ENCODE measurements at regions not wholly inside any gene's neighbourhood (a gene's known extent, or its start where the extent isn't known, plus 50 kb on each side); places are given as distances from the start of the nearest gene placed in this dataset.

- TF ChIP-seq REST (IDR thresholded peaks at IDR 0.05; ENCODE audit: insufficient read depth in 1 of 2, low read depth in 2 of 2, low read length in 2 of 2), result no peak
These were observed 390.6 kb upstream of the MARCKS start for GRCh38 chr6:113466526-113466925.

- TF ChIP-seq REST (IDR thresholded peaks at IDR 0.05; ENCODE audit: insufficient read depth in 1 of 2, low read depth in 2 of 2, low read length in 2 of 2) (no peak), SIN3A (IDR thresholded peaks at IDR 0.05; ENCODE audit: borderline replicate concordance, insufficient read depth, low read length) (no peak), TAF1 (IDR thresholded peaks at IDR 0.05; ENCODE audit: borderline replicate concordance, insufficient read depth, low read length) (no peak), FOXP2 (optimal IDR thresholded peaks at IDR 0.05; ENCODE audit: borderline replicate concordance, extremely low read depth, extremely low read length, insufficient read depth) (no peak), POLR2AphosphoS5 (IDR thresholded peaks at IDR 0.05; ENCODE audit: low read depth, low read length) (no peak)
These were observed 381.8 kb upstream of the MARCKS start for GRCh38 chr6:113475392-113475791.

- TF ChIP-seq SIN3A (IDR thresholded peaks at IDR 0.05; ENCODE audit: borderline replicate concordance, insufficient read depth, low read length) (no peak), POLR2AphosphoS5 (IDR thresholded peaks at IDR 0.05; ENCODE audit: low read depth, low read length) (no peak), FOXP2 (optimal IDR thresholded peaks at IDR 0.05; ENCODE audit: borderline replicate concordance, extremely low read depth, extremely low read length, insufficient read depth) (no peak), TAF1 (IDR thresholded peaks at IDR 0.05; ENCODE audit: borderline replicate concordance, insufficient read depth, low read length) (no peak), REST (IDR thresholded peaks at IDR 0.05; ENCODE audit: insufficient read depth in 1 of 2, low read depth in 2 of 2, low read length in 2 of 2) (no peak)
These were observed 380.0 kb upstream of the MARCKS start for GRCh38 chr6:113476937-113477839.

GRCh38 chr6:113480616-113481015 lies 376.5 kb upstream of the MARCKS start:
- TF ChIP-seq REST (IDR thresholded peaks at IDR 0.05; ENCODE audit: insufficient read depth in 1 of 2, low read depth in 2 of 2, low read length in 2 of 2) (no peak), FOXP2 (optimal IDR thresholded peaks at IDR 0.05; ENCODE audit: borderline replicate concordance, extremely low read depth, extremely low read length, insufficient read depth) (no peak), TAF1 (IDR thresholded peaks at IDR 0.05; ENCODE audit: borderline replicate concordance, insufficient read depth, low read length) (no peak), POLR2AphosphoS5 (IDR thresholded peaks at IDR 0.05; ENCODE audit: low read depth, low read length) (no peak), SIN3A (IDR thresholded peaks at IDR 0.05; ENCODE audit: borderline replicate concordance, insufficient read depth, low read length) (no peak)
